Stimulated activated CD4-positive, alpha-beta T cell treated with anti-CD3 and anti-CD28 coated beads, Interleukin-1b, Interleukin-23, amount 100 ng/mL, for 1 hour (primary cell): ENCODE measurements at regions not wholly inside any gene's neighbourhood (a gene's known extent, or its start where the extent isn't known, plus 50 kb on each side); places are given as distances from the start of the nearest gene placed in this dataset.

Experiments
- DNase-seq, 2 donors: peaks; one replicate each; pipeline ENCODE4 v3.0.0-alpha.2; 2020; ENCODE audit warnings: low read depth in 2 of 2

DNA sequence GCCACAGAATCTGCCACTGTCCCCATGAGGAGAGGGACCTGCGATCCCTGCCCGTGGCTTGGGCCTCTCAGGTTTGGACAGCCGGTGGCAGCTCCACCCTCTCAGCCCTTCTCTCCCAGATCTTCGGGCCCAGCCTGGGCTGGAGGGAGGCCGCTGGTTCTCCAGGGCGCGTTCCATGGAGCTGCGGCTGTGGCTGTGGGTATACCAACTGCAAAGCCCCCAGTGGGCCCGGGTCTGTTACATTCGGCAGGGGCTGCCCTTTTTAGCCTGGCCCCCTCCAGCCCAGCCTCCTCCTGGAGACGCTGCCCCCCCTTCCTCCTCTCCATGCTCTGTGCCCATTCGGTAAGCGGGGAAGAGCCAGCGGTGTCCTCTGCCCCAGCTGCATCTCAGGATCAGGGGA lies 64.7 kb upstream of the ZNF469 start:
- DNase-seq = no peak

DNA sequence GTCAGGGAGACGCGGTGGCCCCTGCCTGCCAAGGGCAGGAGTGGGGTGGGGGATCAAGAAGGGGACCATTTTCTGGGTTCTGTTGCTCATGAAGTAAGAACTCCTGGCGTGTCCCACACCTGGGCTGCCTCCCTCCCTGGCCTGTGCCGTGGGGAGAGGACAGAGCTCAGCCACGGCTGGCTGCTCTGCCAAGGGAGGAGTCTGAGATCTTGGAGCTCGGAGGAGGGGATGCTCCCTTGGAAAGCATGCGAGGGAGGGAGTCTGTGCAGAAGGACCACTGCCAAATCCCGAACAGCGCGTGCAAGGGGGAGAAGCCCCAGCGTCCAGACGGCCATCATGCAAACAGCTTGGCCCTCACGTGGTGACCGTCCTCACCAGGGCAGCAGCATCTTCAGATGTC lies 64.2 kb upstream of the ZNF469 start:
- no peak for DNase-seq

DNA sequence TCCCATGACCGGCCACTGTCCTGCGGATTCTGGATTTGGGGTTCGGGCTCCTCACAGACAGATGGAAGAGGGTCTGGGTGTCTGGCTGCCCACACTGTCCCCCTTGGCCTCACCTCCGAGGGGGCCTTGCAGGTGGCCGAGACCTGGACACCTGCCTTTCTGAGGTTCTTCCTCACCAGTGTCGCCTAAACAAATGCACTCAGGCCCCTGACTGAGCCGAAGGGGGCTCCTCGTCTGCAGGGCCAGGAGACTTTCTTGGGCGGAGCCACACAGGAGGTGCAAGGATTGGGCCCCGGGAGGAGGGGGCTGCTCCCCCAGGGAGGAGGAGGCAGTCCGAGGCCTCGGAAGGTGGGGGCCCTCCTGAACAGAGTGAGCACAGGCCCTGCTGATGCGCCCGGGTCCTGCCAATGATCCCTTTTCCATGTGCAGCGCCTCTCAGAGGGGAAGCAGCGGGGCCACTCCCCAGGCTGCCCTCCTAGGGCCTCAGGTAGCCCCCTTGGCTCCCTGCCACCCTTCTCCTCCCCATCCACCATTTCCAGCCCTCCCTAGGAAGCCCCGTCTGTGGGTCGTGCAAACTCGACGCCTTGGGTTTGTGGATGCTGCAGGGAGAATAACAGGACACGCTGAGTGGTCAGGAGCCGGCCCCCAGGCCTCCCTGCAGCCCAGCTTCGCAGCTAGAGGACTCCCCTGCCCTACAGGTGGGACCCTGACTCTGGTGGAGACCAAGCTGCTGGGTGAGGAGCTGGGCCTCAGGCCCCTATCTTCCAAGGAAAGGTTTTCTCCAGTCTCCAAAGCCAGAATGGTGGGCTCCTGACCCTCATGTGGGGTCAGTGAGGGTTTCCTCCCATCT lies 63.4 kb upstream of the ZNF469 start:
- DNase-seq = no peak

- no peak for DNase-seq
Measured at GRCh38 chr16:88320947-88321634, 61.7 kb upstream of the ZNF469 start.

DNA sequence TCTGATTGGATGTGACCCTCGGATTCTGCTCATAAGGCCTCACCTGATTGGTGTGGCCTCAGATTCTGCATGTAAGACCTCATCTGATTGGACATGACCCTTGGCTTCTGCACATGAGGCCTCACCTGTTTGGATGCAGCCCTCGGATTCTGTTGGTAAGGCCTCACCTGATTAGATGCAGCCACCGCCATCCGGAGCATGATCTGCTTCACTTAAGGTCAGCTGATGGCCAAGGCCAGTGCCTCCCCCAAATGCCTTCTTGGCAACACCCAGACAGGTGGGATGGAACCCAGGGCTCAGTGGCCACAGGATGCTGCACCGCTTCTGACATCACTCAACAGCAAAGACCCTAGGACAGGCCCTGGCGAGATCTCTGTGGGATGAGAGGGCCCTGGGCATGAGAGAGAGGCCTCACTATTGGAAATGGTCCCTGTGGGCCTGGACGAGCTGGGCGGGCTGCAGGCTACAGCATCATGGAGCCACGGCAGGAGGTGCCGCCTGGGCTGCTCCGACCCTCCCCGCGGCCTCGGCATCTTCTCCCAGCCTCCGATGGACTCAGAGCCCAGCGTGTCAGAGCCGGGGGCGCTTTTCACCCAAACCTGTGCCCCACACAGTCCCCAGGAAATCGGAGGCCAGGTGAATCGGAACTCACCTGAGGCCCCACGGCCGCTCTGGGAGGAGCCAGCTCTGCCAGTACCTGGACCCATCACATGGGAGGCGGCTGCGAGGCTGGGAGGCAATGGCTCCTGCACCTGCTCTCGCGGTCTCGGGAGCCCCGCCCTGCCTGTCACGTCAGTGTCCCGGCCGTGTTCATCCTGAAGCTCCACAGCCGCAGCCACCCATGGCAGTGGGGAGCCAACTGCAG lies 60.9 kb upstream of the ZNF469 start:
- DNase-seq = no peak

DNA sequence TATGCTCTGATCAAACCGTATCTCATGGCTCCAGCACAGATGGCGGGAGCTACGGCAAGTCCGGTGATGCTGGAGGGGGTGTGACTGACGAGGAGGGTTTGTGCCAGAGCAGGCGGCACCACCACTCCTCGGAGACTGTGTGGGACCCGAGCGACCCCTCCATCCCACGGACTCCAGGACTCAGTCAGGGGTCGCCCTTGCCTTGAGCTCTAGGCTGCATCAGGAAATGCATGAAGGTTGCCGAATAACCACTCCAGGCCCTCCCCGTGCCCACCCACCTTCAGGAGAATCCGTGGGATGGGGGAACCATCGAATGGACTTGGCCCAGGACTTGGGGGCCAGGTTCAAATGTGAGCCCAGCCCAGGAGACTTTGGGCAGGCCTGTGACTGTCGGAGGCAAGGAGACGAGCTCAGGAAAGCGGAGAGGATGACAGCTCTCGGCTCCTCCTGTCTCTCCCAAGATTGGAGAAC lies 60.2 kb upstream of the ZNF469 start:
- DNase-seq = no peak

DNA sequence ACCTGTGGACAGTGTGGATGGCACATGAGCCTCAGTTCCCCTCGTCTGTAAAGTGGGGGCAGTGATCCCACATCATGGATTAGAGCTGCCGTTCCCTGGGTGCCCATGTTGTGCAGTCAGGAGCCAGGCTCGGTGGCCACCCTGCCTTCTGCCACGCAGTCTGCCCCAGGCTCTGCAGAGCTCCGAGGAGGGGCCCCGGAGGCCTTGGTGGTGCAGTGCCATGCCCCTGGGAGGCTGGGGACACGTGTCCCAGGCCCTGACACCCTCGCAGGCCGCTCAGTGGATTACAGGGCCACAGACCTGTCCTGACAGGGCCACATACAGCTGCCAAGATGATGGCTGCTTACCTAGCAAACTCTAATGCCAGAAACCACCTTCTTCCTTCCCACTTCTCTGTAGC lies 59.7 kb upstream of the ZNF469 start:
- DNase-seq = no peak

GRCh38 chr16:88323546-88324330 lies 59.0 kb upstream of the ZNF469 start:
- no peak for DNase-seq

DNA sequence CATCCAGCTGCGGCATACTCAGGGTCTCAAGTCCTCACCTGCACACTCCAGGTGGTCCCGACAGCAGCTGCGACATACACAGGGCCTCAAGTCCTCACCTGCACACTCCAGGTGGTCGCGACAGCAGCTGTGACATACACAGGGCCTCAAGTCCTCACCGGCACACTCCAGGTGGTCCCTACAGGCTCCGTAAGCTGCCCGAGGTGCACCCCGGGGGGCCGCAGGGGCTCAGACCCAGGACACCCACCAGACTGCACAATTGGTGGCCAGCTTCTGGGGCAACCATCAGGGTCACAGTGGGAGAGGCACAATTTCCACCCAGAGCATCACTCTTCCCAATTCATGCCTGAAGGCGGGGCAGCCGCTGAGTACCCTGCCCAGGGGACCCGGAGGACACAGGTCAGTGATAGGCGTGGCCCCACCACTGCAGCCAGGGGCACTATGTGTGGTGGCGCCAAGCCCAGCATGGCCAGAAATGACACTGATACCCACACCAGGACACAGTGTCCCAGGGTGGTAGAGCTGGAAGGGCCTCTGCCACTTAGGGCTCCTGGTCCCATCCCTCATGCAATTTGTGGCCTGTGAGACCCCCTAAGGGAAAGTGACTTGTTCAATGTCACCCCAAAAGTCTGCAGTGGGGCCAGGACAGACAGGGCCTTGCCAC lies 57.5 kb upstream of the ZNF469 start:
- DNase-seq = no peak

- no peak for DNase-seq
Measured at GRCh38 chr16:88325976-88326375, 56.8 kb upstream of the ZNF469 start.

DNA sequence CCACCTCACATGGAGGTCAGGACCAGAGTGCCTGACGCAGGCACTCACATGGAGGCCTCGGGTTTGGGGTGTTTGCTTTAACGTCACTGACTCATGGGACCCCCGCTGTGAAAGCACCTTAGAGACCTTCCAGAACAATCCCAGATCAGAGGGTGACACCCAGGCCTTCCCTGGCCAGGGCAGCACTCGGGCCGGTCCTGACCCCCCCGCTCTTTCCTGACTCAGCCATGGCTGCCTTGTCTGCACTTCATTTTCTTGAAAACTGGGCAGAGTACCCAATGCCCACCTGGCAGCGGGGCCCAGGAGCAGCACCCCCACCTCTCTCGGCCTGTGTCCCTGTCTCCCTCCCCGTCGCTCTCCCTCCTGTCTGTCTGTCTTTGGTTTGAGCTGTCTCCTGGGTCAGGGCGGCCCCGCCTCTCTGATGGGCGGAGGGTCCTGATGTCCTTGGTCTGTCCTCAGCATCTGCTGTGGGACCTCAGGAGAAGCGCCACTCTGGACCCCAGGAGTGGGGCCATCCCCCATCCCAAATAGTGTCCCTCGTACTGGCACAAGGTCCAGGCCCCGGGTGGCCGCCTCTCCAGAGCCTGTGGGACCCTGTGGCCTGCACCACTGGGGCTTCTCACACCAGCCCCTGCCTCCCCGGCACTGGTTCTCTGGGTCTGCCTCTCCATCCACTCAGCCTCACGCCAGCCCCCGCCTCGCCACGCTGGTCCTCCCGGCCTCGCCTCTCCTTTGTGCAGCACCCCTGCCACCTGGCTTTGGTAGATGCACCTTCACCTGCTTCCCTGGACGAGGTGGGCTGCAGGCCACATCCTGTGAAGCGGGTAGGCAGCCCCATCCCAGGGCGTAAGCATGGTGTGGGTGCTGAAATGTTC lies 55.9 kb upstream of the ZNF469 start:
- no peak for DNase-seq

DNA sequence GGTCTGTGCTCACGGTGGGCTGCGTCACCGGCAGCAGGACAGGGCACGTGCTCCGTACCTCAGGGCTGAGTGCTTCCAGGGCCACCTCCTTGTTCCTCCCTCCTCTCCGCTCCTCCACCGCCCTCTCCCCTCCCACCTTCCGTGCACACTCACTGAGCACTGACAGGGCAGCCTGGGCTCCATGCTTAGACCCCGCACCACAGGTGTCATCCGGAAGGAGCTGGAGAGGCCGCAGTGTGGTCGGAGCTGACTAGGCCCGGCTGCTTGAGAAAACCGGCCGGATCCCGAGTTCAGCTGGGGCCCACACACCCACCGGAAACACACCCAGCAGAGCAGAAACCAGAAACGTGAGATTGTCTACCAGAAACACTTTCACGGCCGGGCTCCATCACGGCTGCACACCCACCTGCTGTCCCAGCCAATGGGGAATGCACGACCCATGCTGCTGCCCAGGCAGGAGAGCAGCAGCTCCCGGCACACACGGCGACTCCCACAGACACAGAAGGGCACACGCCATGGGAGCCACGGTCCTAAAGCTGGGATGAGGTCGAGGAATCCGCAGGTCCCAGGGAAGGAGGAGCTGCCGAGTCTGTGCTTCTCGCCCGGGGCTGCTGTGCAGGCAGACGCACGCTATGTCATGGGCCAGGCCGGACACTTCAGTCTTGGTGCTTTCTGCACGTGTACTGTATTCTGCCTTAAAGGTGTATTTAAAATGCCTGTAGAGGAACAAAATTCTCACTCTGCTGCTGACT lies 55.0 kb upstream of the ZNF469 start:
- no peak for DNase-seq

DNA sequence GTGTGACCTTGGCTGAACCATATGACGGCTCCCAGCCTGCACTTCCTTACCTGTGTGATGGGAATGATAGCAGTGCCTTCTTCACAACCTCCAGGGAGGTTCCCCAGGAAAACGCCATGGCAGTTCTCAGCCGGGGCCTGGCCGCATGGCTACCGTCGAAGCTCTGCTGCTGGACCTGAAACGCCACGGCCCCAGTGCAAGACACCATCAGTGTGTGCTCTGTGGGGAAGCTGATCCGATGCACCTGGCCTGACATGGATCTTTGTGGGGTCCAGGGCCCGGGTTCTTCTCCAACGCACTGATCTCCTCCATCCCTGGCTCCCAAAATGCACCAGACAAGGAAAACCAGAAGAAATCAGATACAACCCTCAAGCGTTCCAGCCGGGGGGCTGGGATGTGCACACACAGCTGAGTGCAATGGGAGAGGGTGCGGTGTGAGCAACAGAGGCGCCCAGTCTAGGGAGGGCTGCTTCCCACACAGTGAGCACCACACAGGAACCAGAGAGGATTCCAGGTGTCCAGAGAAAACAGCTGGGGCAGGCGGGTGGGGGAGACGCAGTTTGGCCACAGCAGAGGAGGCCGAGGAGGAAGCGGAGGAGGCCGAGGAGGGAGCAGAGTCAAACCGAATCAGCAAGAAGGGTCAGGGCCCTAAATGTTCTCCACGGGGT lies 54.3 kb upstream of the ZNF469 start:
- DNase-seq = no peak

GRCh38 chr16:88329726-88330700 lies 52.7 kb upstream of the ZNF469 start:
- no peak for DNase-seq

DNA sequence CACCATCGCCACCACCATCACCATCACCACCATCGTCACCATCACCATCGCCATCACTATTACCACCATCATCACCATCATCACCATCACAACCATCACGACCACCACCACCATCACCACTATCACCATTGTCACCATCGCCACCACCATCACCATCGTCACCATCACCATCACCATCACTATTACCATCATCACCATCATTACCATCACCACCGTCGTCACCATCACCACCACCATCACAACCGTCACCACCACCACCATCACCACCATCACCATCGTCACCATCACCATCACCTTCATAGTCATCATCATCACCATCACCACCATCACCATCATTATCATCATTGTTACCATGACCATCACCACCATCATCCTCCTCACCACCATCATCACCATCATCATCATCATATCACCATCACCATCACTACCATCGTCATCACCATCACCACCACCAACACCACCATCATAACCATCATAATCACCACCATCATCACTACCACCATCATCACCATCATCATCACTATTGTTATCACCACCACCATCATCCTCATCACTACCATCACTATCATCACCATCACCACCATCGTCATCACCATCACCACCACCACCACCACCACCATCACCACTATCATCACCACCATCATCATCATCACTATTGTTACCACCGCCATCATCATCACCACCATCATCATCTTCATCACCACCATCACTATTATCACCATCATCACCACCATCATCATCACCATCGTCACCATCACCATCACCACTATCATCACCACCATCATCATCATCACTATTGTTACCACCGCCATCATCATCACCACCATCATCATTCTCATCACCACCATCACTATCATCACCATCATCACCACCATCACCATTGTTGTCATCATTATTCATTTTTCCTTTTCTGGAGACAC lies 51.5 kb upstream of the ZNF469 start:
- DNase-seq = no peak
